GM12874 (cell line): ENCODE measurements at regions not wholly inside any gene's neighbourhood (a gene's known extent, or its start where the extent isn't known, plus 50 kb on each side); places are given as distances from the start of the nearest gene placed in this dataset.

ENCODE experiments used
- CTCF ChIP-seq: IDR thresholded peaks from 2 replicates; pipeline ENCODE4 v1.5.1; 2011; ENCODE audit warnings: low read depth, mild to moderate bottlenecking, control low read depth, low read length, moderate library complexity; ENCODE audit not compliant: insufficient read depth

GRCh38 chr9:7403839-7404487, 395.6 kb downstream of the DMAC1 start:
- TF ChIP-seq CTCF = no peak

GRCh38 chr9:7403028-7403389, 396.6 kb downstream of the DMAC1 start:
- no peak for TF ChIP-seq CTCF

GRCh38 chr9:7402334-7403027, 397.1 kb downstream of the DMAC1 start:
- no peak for TF ChIP-seq CTCF

- TF ChIP-seq CTCF = no peak
Observed at GRCh38 chr9:7401116-7401515, 398.5 kb downstream of the DMAC1 start.

GRCh38 chr9:7394002-7394774, 405.4 kb downstream of the DMAC1 start:
- no peak for TF ChIP-seq CTCF

GRCh38 chr9:7392148-7392547, 407.4 kb downstream of the DMAC1 start:
- no peak for TF ChIP-seq CTCF

GRCh38 chr9:7388755-7389154, 410.8 kb downstream of the DMAC1 start:
- no peak for TF ChIP-seq CTCF
